Mammary epithelial cell (primary cell): ENCODE measurements at regions not wholly inside any gene's neighbourhood (a gene's known extent, or its start where the extent isn't known, plus 50 kb on each side); places are given as distances from the start of the nearest gene placed in this dataset.

Experiments
- CTCF ChIP-seq, 2 donors: IDR thresholded peaks in 1 of 2; conservative IDR thresholded peaks in 1 of 2; 2 replicates each; pipeline ENCODE4 v1.5.1; 2011 to 2012; ENCODE audit warnings: inconsistent platforms in 2 of 2, low read length in 2 of 2, mild to moderate bottlenecking in 2 of 2, control low read depth in 1 of 2, low read depth in 1 of 2; ENCODE audit not compliant: insufficient read depth in 1 of 2; ENCODE audit errors: extremely low read depth in 1 of 2
- EZH2 ChIP-seq: IDR thresholded peaks from 2 replicates; pipeline ENCODE4 v1.6.1; 2012; ENCODE audit warnings: low read length, inconsistent platforms, borderline replicate concordance

- TF ChIP-seq CTCF (conservative IDR thresholded peaks at IDR 0.05 in 1 of 2, IDR thresholded peaks at IDR 0.05 in 1 of 2; ENCODE audit: extremely low read depth in 1 of 2, insufficient read depth in 1 of 2, low read depth in 1 of 2, low read length in 2 of 2) (no peak), EZH2 (no peak)
Observed at GRCh38 chr2:175647058-175647457, 355.0 kb downstream of the LNPK start.
